Choroid plexus epithelial cell (primary cell): ENCODE measurements at regions not wholly inside any gene's neighbourhood (a gene's known extent, or its start where the extent isn't known, plus 50 kb on each side); places are given as distances from the start of the nearest gene placed in this dataset.

Experiments
- DNase-seq: peaks from one replicate; pipeline ENCODE4 v3.0.0-alpha.2; 2010; ENCODE audit warnings: low read depth
- H3K4me3 ChIP-seq: 2 replicates; pipeline ENCODE4 v1.5.1; 2011; ENCODE audit warnings: low read depth, mild to moderate bottlenecking, control low read depth, low read length, moderate library complexity
- TF ChIP-seq, protein P1 (sequence below): conservative IDR thresholded peaks from 2 replicates; pipeline ENCODE4 v1.5.1; 2011; ENCODE audit warnings: low read depth, mild to moderate bottlenecking, control low read depth, inconsistent platforms, low read length, moderate library complexity

DNA sequence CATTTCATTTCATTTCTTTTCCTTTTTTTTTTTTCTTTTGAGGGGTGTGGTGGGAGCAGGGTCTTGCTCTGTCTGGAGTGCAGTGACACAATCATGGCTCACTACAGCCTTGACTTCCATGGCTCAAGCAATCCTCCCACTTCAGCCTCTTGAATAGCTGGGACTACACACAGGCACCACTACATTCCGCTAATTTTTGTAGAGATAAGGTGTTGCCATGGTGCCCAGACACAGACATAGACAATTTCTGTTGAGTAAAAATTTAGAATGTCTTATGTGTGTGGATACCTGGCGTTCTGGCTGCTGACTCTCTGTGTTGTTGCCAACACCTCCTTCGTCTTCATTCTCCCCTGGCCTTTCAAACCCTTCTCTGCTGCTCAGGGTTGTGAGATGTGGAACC is 54.0 kb upstream of the PRSS58 start:
- no peak for DNase-seq
- TF ChIP-seq, protein P1, sequence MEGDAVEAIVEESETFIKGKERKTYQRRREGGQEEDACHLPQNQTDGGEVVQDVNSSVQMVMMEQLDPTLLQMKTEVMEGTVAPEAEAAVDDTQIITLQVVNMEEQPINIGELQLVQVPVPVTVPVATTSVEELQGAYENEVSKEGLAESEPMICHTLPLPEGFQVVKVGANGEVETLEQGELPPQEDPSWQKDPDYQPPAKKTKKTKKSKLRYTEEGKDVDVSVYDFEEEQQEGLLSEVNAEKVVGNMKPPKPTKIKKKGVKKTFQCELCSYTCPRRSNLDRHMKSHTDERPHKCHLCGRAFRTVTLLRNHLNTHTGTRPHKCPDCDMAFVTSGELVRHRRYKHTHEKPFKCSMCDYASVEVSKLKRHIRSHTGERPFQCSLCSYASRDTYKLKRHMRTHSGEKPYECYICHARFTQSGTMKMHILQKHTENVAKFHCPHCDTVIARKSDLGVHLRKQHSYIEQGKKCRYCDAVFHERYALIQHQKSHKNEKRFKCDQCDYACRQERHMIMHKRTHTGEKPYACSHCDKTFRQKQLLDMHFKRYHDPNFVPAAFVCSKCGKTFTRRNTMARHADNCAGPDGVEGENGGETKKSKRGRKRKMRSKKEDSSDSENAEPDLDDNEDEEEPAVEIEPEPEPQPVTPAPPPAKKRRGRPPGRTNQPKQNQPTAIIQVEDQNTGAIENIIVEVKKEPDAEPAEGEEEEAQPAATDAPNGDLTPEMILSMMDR = no peak
- H3K4me3 ChIP-seq = no peak overlapping the region

DNA sequence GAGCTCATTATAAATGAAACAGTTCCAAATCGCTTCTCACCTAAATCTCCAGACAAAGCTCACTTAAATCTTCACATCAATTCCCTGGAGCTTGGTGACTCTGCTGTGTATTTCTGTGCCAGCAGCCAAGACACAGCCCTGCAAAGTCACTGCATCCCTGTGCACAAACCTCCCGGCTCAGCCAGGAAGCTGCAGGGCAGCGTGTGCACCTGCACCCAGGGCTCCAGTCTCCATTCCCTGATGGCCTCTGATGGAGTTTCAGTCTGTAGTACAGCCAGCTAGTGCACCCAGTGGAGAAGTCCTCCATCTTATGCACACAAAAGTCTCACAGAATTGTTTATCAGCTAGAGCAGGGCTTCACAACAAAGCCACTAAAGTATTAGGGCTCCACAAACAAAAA is 51.1 kb upstream of the PRSS58 start:
- no peak for DNase-seq
- H3K4me3 ChIP-seq = no peak overlapping the region
- TF ChIP-seq, protein P1 = no peak

DNA sequence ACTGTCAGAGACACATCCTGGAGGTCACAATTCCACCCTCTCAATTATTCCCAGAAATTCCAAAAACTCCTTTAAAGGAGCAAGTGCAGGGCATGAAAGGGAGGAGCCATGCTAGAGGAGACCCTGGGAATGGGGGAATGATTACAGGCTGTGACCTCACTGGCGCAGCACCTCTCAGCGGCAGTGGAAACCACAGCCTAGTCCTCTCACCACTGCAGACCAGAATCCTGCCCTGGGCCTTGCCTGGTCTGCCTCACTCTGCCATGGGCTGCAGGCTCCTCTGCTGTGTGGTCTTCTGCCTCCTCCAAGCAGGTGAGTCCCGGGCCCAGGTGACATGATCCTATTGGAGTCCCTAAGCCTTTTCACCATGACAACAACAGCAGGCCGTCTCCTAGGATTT is 50.5 kb upstream of the PRSS58 start:
- H3K4me3 ChIP-seq = no peak overlapping the region
- TF ChIP-seq, protein P1 = no peak
- no peak for DNase-seq
